GM23338 (cell line): ENCODE measurements at regions not wholly inside any gene's neighbourhood (a gene's known extent, or its start where the extent isn't known, plus 50 kb on each side); places are given as distances from the start of the nearest gene placed in this dataset.
A peak's percentile ranks its signal among the peaks of the same experiment; 100 is the strongest.

ENCODE experiments used
- ATAC-seq: fragments of 200-7000 bp; cut with Tn5 transposase; 3 replicates; pipeline ENCODE4 v1.9.1; 2020
- DNase-seq: peaks from one replicate; pipeline ENCODE4 v3.0.0-alpha.2; 2015; ENCODE audit warnings: low spot score
- H2AFZ ChIP-seq: fragments of 200-600 bp; sonication (generic); 2 replicates; pipeline ENCODE4 v1.8.0; 2016; ENCODE audit warnings: antibody characterized with exemption, mild to moderate bottlenecking, moderate library complexity
- H3F3A ChIP-seq: fragments of 200-600 bp; sonication (generic); replicated peaks from 2 replicates; pipeline ENCODE4 v1.8.0; 2017; ENCODE audit warnings: antibody characterized with exemption, mixed run types, low read depth
- H3K27ac ChIP-seq: fragments of 200-600 bp; sonication (generic); 2 replicates; pipeline ENCODE4 v1.6.1; 2016; ENCODE audit warnings: low read depth
- H3K27me3 ChIP-seq: fragments of 200-600 bp; sonication (generic); 2 replicates; pipeline ENCODE4 v1.8.0; 2016; ENCODE audit warnings: mild to moderate bottlenecking, mixed run types, moderate library complexity; ENCODE audit not compliant: insufficient read depth
- H3K36me3 ChIP-seq: fragments of 200-600 bp; sonication (generic); 2 replicates; pipeline ENCODE4 v1.8.0; 2016; ENCODE audit warnings: mild to moderate bottlenecking; ENCODE audit not compliant: insufficient read depth
- H3K4me1 ChIP-seq: fragments of 200-600 bp; sonication (generic); 2 replicates; pipeline ENCODE4 v1.8.0; 2016; ENCODE audit warnings: mild to moderate bottlenecking, moderate library complexity; ENCODE audit not compliant: insufficient read depth
- H3K4me2 ChIP-seq: fragments of 200-600 bp; sonication (generic); 2 replicates; pipeline ENCODE4 v1.7.1; 2017; ENCODE audit warnings: mixed run types
- H3K4me3 ChIP-seq: fragments of 200-600 bp; sonication (generic); 2 replicates; pipeline ENCODE4 v1.6.1; 2016; ENCODE audit warnings: mixed run types
- H3K79me2 ChIP-seq: fragments of 200-600 bp; sonication (generic); replicated peaks from 2 replicates; pipeline ENCODE4 v1.8.0; 2017; ENCODE audit warnings: mild to moderate bottlenecking; ENCODE audit not compliant: insufficient read depth
- H3K9me2 ChIP-seq: fragments of 200-600 bp; sonication (generic); 2 replicates; pipeline ENCODE4 v1.8.0; 2017; ENCODE audit not compliant: insufficient read depth
- H4K20me1 ChIP-seq: fragments of 200-600 bp; sonication (generic); replicated peaks from 2 replicates; pipeline ENCODE4 v1.8.0; 2017; ENCODE audit warnings: mild to moderate bottlenecking; ENCODE audit not compliant: insufficient read depth
- H3K27ac Mint-ChIP-seq: 2 replicates; pipeline ENCODE4 v1.8.0; 2020; ENCODE audit warnings: inconsistent platforms, mild to moderate bottlenecking, moderate library complexity, mixed read lengths
- H3K27me3 Mint-ChIP-seq: 3 replicates; pipeline ENCODE4 v1.8.0; 2022; ENCODE audit warnings: low read depth, mild to moderate bottlenecking, moderate library complexity, mixed read lengths, inconsistent platforms; ENCODE audit not compliant: insufficient read depth, poor library complexity
- H3K36me3 Mint-ChIP-seq: 3 replicates; pipeline ENCODE4 v1.8.0; 2021; ENCODE audit warnings: low read depth, mild to moderate bottlenecking, inconsistent platforms, moderate library complexity, mixed read lengths
- H3K4me1 Mint-ChIP-seq: 3 replicates; pipeline ENCODE4 v1.8.0; 2020; ENCODE audit warnings: mild to moderate bottlenecking, inconsistent platforms, mixed read lengths
- H3K4me3 Mint-ChIP-seq: 3 replicates; pipeline ENCODE4 v1.8.0; 2021; ENCODE audit warnings: moderate library complexity, mild to moderate bottlenecking, inconsistent platforms, mixed read lengths
- H3K9me3 Mint-ChIP-seq: 3 replicates; pipeline ENCODE4 v1.8.0; 2020; ENCODE audit warnings: moderate library complexity, mild to moderate bottlenecking, inconsistent platforms, mixed read lengths
- CREB1 ChIP-seq: fragments of 250-450 bp; sonication (Bioruptor Pico); IDR thresholded peaks from 2 replicates; pipeline ENCODE4 v1.5.0; 2020; ENCODE audit warnings: low read depth, mild to moderate bottlenecking, moderate library complexity
- EZH2 ChIP-seq: fragments of 200-600 bp; sonication (generic); IDR thresholded peaks from one replicate; pipeline ENCODE4 v1.8.0; 2017; ENCODE audit warnings: antibody characterized with exemption, mild to moderate bottlenecking, low read depth; ENCODE audit not compliant: unreplicated experiment
- EZH2phosphoT487 ChIP-seq: fragments of 200-600 bp; sonication (generic); IDR thresholded peaks from one replicate; pipeline ENCODE4 v1.8.1; 2018; ENCODE audit warnings: antibody characterized with exemption; ENCODE audit not compliant: unreplicated experiment
- JUNB ChIP-seq: IDR thresholded peaks from one replicate; pipeline ENCODE4 v1.6.1; 2016; ENCODE audit warnings: antibody characterized with exemption; ENCODE audit not compliant: unreplicated experiment
- NANOG ChIP-seq: IDR thresholded peaks from 2 replicates; pipeline ENCODE4 v1.6.1; 2016; ENCODE audit warnings: antibody characterized with exemption, borderline replicate concordance
- POLR2AphosphoS5 ChIP-seq: IDR thresholded peaks from 2 replicates; pipeline ENCODE4 v1.6.1; 2016; ENCODE audit warnings: antibody characterized with exemption, low read depth
- STAT1 ChIP-seq: IDR thresholded peaks from one replicate; pipeline ENCODE4 v1.6.1; 2016; ENCODE audit warnings: antibody characterized with exemption; ENCODE audit not compliant: unreplicated experiment
- ZNF114 ChIP-seq: fragments of 250-450 bp; sonication (Bioruptor Pico); IDR thresholded peaks from 2 replicates; pipeline ENCODE4 v1.5.0; 2020; ENCODE audit warnings: mild to moderate bottlenecking, moderate library complexity
- ZNF331 ChIP-seq: fragments of 250-450 bp; sonication (Bioruptor Pico); IDR thresholded peaks from 2 replicates; pipeline ENCODE4 v1.5.0; 2020; ENCODE audit warnings: low read depth, mild to moderate bottlenecking, moderate library complexity
- TF ChIP-seq, protein P1 (sequence below): IDR thresholded peaks from 2 replicates; pipeline ENCODE4 v1.6.1; 2016; ENCODE audit warnings: antibody characterized with exemption
- TF ChIP-seq, protein P2 (sequence below), 2 experiments: fragments of 200-600 bp in 1 of 2; sonication (generic) in 1 of 2; conservative IDR thresholded peaks; 2 replicates each; pipeline versions ENCODE4 v1.5.1 to v1.6.1; 2016 to 2017; ENCODE audit warnings: antibody characterized with exemption in 2 of 2, low read depth in 2 of 2, mild to moderate bottlenecking in 2 of 2, moderate library complexity in 1 of 2
- TF ChIP-seq, protein P3 (sequence below): fragments of 250-450 bp; sonication (Bioruptor Pico); IDR thresholded peaks from 2 replicates; pipeline ENCODE4 v1.5.0; 2020; ENCODE audit warnings: mild to moderate bottlenecking, moderate library complexity
- TF ChIP-seq, protein P4 (sequence below): IDR thresholded peaks from one replicate; pipeline ENCODE4 v1.6.1; 2018; ENCODE audit warnings: antibody characterized with exemption; ENCODE audit not compliant: unreplicated experiment

DNA sequence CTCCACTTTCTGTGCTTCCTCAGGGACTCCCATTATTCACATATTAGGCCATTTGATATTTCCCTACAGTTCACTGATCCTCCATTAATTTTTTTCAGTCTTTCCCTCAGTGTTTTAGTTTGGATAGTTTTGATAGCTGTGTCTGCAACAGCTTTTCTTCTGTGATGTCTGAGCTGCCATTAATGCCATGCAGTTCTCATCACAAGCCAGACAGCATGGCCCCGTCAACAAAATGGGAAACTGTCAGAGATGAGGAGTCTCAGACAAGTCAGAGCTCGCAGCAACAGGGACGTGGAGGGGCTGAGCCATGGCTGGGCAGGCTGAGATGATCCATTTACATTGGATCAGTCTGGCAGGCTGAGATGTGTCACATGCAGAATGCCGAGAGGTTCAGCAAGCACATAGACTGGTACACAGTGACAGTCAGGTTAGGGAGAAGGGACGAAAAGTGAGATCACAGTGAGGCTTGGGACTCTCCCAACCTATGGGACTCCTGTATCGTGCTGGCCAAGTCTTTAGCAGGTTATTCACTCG, 65.4 kb downstream of the NPS start:
- peaks cover 7% of the 10 kb centered on the region for H3K4me1 Mint-ChIP-seq

More for the DNA sequence above, 65.4 kb downstream of the NPS start:
- Histone ChIP-seq H3K27ac (no peak overlapping the region), H3K4me1 (peaks cover 9% of the 10 kb centered on the region), H3K4me3 (peak overlapping the region; percentile 17; the same call in 1 of the 2 replicates), H3F3A (no peaks in the 10 kb centered on the region), H3K79me2 (no peaks in the 10 kb centered on the region), H2AFZ (peak overlapping the region; percentile 54), H3K9me2 (no peaks in the 10 kb centered on the region), H4K20me1 (no peaks in the 10 kb centered on the region), H3K4me2 (peak overlapping the region; percentile 67), H3K27me3 (no peaks in the 10 kb centered on the region), H3K36me3 (no peaks in the 10 kb centered on the region)
- Mint-ChIP-seq H3K9me3 (no peaks in the 10 kb centered on the region), H3K36me3 (no peaks in the 10 kb centered on the region), H3K27me3 (peaks cover 2% of the 10 kb centered on the region), H3K4me3 (no peak overlapping the region), H3K27ac (0 out of 2 replicates have a peak overlapping the region, but pooled peaks have one; percentile 15)
- TF ChIP-seq STAT1 (no peak), JUNB (no peak), ZNF331 (CRISPR knock-in tag) (no peak), ZNF114 (CRISPR knock-in tag) (no peak), POLR2AphosphoS5 (no peak), EZH2 (no peak), CREB1 (CRISPR knock-in tag) (no peak), NANOG (no peak), EZH2phosphoT487 (no peak)
- TF ChIP-seq, protein P1, sequence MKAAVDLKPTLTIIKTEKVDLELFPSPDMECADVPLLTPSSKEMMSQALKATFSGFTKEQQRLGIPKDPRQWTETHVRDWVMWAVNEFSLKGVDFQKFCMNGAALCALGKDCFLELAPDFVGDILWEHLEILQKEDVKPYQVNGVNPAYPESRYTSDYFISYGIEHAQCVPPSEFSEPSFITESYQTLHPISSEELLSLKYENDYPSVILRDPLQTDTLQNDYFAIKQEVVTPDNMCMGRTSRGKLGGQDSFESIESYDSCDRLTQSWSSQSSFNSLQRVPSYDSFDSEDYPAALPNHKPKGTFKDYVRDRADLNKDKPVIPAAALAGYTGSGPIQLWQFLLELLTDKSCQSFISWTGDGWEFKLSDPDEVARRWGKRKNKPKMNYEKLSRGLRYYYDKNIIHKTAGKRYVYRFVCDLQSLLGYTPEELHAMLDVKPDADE, result no peak
- TF ChIP-seq, protein P2, sequence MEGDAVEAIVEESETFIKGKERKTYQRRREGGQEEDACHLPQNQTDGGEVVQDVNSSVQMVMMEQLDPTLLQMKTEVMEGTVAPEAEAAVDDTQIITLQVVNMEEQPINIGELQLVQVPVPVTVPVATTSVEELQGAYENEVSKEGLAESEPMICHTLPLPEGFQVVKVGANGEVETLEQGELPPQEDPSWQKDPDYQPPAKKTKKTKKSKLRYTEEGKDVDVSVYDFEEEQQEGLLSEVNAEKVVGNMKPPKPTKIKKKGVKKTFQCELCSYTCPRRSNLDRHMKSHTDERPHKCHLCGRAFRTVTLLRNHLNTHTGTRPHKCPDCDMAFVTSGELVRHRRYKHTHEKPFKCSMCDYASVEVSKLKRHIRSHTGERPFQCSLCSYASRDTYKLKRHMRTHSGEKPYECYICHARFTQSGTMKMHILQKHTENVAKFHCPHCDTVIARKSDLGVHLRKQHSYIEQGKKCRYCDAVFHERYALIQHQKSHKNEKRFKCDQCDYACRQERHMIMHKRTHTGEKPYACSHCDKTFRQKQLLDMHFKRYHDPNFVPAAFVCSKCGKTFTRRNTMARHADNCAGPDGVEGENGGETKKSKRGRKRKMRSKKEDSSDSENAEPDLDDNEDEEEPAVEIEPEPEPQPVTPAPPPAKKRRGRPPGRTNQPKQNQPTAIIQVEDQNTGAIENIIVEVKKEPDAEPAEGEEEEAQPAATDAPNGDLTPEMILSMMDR (conservative IDR thresholded peaks at IDR 0.05; ENCODE audit: low read depth in 2 of 2), result no peak
- TF ChIP-seq, protein P3, sequence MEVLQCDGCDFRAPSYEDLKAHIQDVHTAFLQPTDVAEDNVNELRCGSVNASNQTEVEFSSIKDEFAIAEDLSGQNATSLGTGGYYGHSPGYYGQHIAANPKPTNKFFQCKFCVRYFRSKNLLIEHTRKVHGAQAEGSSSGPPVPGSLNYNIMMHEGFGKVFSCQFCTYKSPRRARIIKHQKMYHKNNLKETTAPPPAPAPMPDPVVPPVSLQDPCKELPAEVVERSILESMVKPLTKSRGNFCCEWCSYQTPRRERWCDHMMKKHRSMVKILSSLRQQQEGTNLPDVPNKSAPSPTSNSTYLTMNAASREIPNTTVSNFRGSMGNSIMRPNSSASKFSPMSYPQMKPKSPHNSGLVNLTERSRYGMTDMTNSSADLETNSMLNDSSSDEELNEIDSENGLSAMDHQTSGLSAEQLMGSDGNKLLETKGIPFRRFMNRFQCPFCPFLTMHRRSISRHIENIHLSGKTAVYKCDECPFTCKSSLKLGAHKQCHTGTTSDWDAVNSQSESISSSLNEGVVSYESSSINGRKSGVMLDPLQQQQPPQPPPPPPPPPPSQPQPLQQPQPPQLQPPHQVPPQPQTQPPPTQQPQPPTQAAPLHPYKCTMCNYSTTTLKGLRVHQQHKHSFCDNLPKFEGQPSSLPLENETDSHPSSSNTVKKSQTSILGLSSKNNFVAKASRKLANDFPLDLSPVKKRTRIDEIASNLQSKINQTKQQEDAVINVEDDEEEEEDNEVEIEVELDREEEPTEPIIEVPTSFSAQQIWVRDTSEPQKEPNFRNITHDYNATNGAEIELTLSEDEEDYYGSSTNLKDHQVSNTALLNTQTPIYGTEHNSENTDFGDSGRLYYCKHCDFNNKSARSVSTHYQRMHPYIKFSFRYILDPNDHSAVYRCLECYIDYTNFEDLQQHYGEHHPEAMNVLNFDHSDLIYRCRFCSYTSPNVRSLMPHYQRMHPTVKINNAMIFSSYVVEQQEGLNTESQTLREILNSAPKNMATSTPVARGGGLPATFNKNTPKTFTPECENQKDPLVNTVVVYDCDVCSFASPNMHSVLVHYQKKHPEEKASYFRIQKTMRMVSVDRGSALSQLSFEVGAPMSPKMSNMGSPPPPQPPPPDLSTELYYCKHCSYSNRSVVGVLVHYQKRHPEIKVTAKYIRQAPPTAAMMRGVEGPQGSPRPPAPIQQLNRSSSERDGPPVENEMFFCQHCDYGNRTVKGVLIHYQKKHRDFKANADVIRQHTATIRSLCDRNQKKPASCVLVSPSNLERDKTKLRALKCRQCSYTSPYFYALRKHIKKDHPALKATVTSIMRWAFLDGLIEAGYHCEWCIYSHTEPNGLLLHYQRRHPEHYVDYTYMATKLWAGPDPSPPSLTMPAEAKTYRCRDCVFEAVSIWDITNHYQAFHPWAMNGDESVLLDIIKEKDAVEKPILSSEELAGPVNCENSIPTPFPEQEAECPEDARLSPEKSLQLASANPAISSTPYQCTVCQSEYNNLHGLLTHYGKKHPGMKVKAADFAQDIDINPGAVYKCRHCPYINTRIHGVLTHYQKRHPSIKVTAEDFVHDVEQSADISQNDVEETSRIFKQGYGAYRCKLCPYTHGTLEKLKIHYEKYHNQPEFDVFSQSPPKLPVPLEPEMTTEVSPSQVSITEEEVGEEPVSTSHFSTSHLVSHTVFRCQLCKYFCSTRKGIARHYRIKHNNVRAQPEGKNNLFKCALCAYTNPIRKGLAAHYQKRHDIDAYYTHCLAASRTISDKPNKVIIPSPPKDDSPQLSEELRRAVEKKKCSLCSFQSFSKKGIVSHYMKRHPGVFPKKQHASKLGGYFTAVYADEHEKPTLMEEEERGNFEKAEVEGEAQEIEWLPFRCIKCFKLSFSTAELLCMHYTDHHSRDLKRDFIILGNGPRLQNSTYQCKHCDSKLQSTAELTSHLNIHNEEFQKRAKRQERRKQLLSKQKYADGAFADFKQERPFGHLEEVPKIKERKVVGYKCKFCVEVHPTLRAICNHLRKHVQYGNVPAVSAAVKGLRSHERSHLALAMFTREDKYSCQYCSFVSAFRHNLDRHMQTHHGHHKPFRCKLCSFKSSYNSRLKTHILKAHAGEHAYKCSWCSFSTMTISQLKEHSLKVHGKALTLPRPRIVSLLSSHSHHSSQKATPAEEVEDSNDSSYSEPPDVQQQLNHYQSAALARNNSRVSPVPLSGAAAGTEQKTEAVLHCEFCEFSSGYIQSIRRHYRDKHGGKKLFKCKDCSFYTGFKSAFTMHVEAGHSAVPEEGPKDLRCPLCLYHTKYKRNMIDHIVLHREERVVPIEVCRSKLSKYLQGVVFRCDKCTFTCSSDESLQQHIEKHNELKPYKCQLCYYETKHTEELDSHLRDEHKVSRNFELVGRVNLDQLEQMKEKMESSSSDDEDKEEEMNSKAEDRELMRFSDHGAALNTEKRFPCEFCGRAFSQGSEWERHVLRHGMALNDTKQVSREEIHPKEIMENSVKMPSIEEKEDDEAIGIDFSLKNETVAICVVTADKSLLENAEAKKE (CRISPR knock-in tag), result no peak
- TF ChIP-seq, protein P4, sequence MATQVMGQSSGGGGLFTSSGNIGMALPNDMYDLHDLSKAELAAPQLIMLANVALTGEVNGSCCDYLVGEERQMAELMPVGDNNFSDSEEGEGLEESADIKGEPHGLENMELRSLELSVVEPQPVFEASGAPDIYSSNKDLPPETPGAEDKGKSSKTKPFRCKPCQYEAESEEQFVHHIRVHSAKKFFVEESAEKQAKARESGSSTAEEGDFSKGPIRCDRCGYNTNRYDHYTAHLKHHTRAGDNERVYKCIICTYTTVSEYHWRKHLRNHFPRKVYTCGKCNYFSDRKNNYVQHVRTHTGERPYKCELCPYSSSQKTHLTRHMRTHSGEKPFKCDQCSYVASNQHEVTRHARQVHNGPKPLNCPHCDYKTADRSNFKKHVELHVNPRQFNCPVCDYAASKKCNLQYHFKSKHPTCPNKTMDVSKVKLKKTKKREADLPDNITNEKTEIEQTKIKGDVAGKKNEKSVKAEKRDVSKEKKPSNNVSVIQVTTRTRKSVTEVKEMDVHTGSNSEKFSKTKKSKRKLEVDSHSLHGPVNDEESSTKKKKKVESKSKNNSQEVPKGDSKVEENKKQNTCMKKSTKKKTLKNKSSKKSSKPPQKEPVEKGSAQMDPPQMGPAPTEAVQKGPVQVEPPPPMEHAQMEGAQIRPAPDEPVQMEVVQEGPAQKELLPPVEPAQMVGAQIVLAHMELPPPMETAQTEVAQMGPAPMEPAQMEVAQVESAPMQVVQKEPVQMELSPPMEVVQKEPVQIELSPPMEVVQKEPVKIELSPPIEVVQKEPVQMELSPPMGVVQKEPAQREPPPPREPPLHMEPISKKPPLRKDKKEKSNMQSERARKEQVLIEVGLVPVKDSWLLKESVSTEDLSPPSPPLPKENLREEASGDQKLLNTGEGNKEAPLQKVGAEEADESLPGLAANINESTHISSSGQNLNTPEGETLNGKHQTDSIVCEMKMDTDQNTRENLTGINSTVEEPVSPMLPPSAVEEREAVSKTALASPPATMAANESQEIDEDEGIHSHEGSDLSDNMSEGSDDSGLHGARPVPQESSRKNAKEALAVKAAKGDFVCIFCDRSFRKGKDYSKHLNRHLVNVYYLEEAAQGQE, result no peak
- DNase-seq (no peak), ATAC-seq (peak; percentile 26)
